Left hindlimb (tissue), 1 donor: ENCODE measurements at regions not wholly inside any gene's neighbourhood (a gene's known extent, or its start where the extent isn't known, plus 50 kb on each side); places are given as distances from the start of the nearest gene placed in this dataset.
"Not testable (repeated sequence)": the region's sequence is repeated elsewhere in the genome, so short reads cannot be mapped to it uniquely, and the experiment has no call there.

Source experiments
- DNase-seq: peaks from one replicate; pipeline ENCODE4 v3.0.0-alpha.2; 2018

- no peak for DNase-seq
Observed at GRCh38 chr1:227508431-227508830, 54.9 kb upstream of the ZNF678 start.

GRCh38 chr1:227506490-227507393 is 56.6 kb upstream of the ZNF678 start:
- not testable (repeated sequence) for DNase-seq

GRCh38 chr1:227496045-227496444 is 67.3 kb upstream of the ZNF678 start:
- not testable (repeated sequence) for DNase-seq

GRCh38 chr1:227493863-227494551 is 69.3 kb upstream of the ZNF678 start:
- not testable (repeated sequence) for DNase-seq

GRCh38 chr1:227490478-227490877 is 72.9 kb upstream of the ZNF678 start:
- no peak for DNase-seq

GRCh38 chr1:227490001-227490400 is 73.4 kb upstream of the ZNF678 start:
- DNase-seq = no peak

GRCh38 chr1:227489572-227489971 is 73.8 kb upstream of the ZNF678 start:
- no peak for DNase-seq

GRCh38 chr1:227487606-227488005 is 75.8 kb upstream of the ZNF678 start:
- no peak for DNase-seq

GRCh38 chr1:227486559-227486958 is 76.8 kb upstream of the ZNF678 start:
- DNase-seq = no peak

- no peak for DNase-seq
Observed at GRCh38 chr1:227482023-227482299, 81.4 kb upstream of the ZNF678 start.

GRCh38 chr1:227474072-227474471 is 89.3 kb upstream of the ZNF678 start:
- DNase-seq = not testable (repeated sequence)

GRCh38 chr1:227472772-227473171 is 90.6 kb upstream of the ZNF678 start:
- no peak for DNase-seq

GRCh38 chr1:227470688-227471087 is 92.7 kb upstream of the ZNF678 start:
- DNase-seq = no peak

GRCh38 chr1:227469708-227470107 is 93.6 kb upstream of the ZNF678 start:
- DNase-seq = no peak

- DNase-seq = no peak
Observed at GRCh38 chr1:227466039-227466645, 97.2 kb upstream of the ZNF678 start.

- no peak for DNase-seq
Observed at GRCh38 chr1:227465256-227465655, 98.1 kb upstream of the ZNF678 start.

GRCh38 chr1:227459977-227460376 is 103.4 kb upstream of the ZNF678 start:
- DNase-seq = no peak

GRCh38 chr1:227459326-227459841 is 104.0 kb upstream of the ZNF678 start:
- no peak for DNase-seq

- DNase-seq = no peak
Observed at GRCh38 chr1:227454686-227455085, 108.7 kb upstream of the ZNF678 start.

- DNase-seq = no peak
Observed at GRCh38 chr1:227453631-227454355, 109.6 kb upstream of the ZNF678 start.

GRCh38 chr1:227451954-227452353 is 111.4 kb upstream of the ZNF678 start:
- no peak for DNase-seq

- DNase-seq = no peak
Observed at GRCh38 chr1:227451057-227451456, 112.3 kb upstream of the ZNF678 start.

GRCh38 chr1:227450489-227450888 is 112.9 kb upstream of the ZNF678 start:
- no peak for DNase-seq
